GM12872 (cell line): ENCODE measurements at regions not wholly inside any gene's neighbourhood (a gene's known extent, or its start where the extent isn't known, plus 50 kb on each side); places are given as distances from the start of the nearest gene placed in this dataset.

ENCODE experiments used
- CTCF ChIP-seq: IDR thresholded peaks from 3 replicates; pipeline ENCODE4 v1.5.1; 2011; ENCODE audit warnings: low read depth, mild to moderate bottlenecking, low read length, moderate library complexity; ENCODE audit not compliant: insufficient read depth

GRCh38 chr3:144265542-144266100 lies 294.0 kb downstream of the DIPK2A start:
- TF ChIP-seq CTCF, result no peak

GRCh38 chr3:144270100-144270499 lies 298.5 kb downstream of the DIPK2A start:
- TF ChIP-seq CTCF, result no peak

GRCh38 chr3:144272680-144273079 lies 301.1 kb downstream of the DIPK2A start:
- no peak for TF ChIP-seq CTCF

GRCh38 chr3:144273601-144274000 lies 302.0 kb downstream of the DIPK2A start:
- no peak for TF ChIP-seq CTCF

GRCh38 chr3:144275005-144275404 lies 303.4 kb downstream of the DIPK2A start:
- no peak for TF ChIP-seq CTCF

GRCh38 chr3:144282313-144282712 lies 310.7 kb downstream of the DIPK2A start:
- TF ChIP-seq CTCF, result no peak

GRCh38 chr3:144286235-144286910 lies 314.8 kb downstream of the DIPK2A start:
- TF ChIP-seq CTCF, result no peak

GRCh38 chr3:144287001-144287400 lies 315.4 kb downstream of the DIPK2A start:
- no peak for TF ChIP-seq CTCF
